ENCODE measurements at regions not wholly inside any gene's neighbourhood (a gene's known extent, or its start where the extent isn't known, plus 50 kb on each side); places are given as distances from the start of the nearest gene placed in this dataset.

DNA sequence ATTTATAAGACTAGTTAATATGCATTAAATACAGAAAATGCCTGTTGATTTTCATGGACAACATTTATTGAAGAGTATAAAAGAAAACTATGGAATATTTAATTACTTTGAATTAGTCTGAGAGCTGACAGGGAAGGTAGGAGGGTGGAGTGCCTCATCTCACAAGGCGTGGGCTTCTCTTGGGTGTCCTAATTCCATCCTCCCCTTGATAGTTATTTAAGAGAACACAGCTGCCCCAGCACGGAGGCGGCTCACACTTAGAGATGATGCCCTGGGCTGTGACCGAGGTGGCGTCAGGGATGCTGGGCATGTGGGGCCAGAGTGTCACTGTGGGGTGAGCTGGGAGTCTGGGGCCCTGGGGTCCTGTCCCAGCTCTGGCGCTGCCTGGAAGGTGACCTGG is 493.0 kb downstream of the PTPRU start (continued):
- TF ChIP-seq, protein P1, sequence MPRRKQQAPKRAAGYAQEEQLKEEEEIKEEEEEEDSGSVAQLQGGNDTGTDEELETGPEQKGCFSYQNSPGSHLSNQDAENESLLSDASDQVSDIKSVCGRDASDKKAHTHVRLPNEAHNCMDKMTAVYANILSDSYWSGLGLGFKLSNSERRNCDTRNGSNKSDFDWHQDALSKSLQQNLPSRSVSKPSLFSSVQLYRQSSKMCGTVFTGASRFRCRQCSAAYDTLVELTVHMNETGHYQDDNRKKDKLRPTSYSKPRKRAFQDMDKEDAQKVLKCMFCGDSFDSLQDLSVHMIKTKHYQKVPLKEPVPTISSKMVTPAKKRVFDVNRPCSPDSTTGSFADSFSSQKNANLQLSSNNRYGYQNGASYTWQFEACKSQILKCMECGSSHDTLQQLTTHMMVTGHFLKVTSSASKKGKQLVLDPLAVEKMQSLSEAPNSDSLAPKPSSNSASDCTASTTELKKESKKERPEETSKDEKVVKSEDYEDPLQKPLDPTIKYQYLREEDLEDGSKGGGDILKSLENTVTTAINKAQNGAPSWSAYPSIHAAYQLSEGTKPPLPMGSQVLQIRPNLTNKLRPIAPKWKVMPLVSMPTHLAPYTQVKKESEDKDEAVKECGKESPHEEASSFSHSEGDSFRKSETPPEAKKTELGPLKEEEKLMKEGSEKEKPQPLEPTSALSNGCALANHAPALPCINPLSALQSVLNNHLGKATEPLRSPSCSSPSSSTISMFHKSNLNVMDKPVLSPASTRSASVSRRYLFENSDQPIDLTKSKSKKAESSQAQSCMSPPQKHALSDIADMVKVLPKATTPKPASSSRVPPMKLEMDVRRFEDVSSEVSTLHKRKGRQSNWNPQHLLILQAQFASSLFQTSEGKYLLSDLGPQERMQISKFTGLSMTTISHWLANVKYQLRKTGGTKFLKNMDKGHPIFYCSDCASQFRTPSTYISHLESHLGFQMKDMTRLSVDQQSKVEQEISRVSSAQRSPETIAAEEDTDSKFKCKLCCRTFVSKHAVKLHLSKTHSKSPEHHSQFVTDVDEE (CRISPR knock-in tag; IDR thresholded peaks at IDR 0.05): no peak
- no peak for TF ChIP-seq ARNTL (CRISPR knock-in tag; IDR thresholded peaks at IDR 0.05; ENCODE audit: borderline replicate concordance, low read depth)

DNA sequence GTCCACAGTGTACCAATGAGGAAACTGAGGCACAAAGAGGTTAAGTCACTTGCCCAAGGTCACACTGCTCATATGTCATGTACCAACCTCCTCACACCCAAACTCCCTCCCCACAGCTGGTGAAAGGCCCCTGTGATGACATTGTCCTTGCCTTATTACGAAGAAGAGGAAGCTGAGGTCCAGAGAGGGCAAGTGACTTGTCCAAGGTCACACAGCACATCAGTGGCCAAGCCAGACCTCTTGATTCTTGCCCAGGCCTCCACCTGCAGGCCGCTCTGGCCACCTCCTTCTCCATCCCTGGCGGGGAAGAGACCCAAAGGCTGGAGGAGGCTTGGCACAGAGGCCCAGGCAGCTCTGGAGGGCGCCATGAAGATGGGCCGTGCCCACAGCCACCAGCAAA is 492.4 kb downstream of the PTPRU start:
- no peak for TF ChIP-seq GLIS3 (CRISPR knock-in tag; IDR thresholded peaks at IDR 0.05)
- TF ChIP-seq, protein P2, sequence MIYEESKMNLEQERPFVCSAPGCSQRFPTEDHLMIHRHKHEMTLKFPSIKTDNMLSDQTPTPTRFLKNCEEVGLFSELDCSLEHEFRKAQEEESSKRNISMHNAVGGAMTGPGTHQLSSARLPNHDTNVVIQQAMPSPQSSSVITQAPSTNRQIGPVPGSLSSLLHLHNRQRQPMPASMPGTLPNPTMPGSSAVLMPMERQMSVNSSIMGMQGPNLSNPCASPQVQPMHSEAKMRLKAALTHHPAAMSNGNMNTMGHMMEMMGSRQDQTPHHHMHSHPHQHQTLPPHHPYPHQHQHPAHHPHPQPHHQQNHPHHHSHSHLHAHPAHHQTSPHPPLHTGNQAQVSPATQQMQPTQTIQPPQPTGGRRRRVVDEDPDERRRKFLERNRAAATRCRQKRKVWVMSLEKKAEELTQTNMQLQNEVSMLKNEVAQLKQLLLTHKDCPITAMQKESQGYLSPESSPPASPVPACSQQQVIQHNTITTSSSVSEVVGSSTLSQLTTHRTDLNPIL (CRISPR knock-in tag; IDR thresholded peaks at IDR 0.05; ENCODE audit: low read depth): no peak
- TF ChIP-seq ZNF565 (CRISPR knock-in tag; conservative IDR thresholded peaks at IDR 0.05; ENCODE audit: low read depth): no peak
- TF ChIP-seq SNAI2 (CRISPR knock-in tag; IDR thresholded peaks at IDR 0.05): no peak
- TF ChIP-seq ZNF8 (CRISPR knock-in tag; IDR thresholded peaks at IDR 0.05): no peak
- no peak for TF ChIP-seq BACH2 (CRISPR knock-in tag; IDR thresholded peaks at IDR 0.05; ENCODE audit: borderline replicate concordance)
- no peak for TF ChIP-seq TCF4 (CRISPR knock-in tag; IDR thresholded peaks at IDR 0.05; ENCODE audit: borderline replicate concordance)
- no peak for TF ChIP-seq CSDC2 (CRISPR knock-in tag; IDR thresholded peaks at IDR 0.05)
- no peak for TF ChIP-seq PPARA (CRISPR knock-in tag; IDR thresholded peaks at IDR 0.05; ENCODE audit: borderline replicate concordance)
- TF ChIP-seq, protein P3, sequence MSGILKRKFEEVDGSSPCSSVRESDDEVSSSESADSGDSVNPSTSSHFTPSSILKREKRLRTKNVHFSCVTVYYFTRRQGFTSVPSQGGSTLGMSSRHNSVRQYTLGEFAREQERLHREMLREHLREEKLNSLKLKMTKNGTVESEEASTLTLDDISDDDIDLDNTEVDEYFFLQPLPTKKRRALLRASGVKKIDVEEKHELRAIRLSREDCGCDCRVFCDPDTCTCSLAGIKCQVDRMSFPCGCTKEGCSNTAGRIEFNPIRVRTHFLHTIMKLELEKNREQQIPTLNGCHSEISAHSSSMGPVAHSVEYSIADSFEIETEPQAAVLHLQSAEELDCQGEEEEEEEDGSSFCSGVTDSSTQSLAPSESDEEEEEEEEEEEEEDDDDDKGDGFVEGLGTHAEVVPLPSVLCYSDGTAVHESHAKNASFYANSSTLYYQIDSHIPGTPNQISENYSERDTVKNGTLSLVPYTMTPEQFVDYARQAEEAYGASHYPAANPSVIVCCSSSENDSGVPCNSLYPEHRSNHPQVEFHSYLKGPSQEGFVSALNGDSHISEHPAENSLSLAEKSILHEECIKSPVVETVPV (CRISPR knock-in tag; IDR thresholded peaks at IDR 0.05): no peak
- no peak for TF ChIP-seq ZFP3 (CRISPR knock-in tag; IDR thresholded peaks at IDR 0.05)
- TF ChIP-seq, protein P4, sequence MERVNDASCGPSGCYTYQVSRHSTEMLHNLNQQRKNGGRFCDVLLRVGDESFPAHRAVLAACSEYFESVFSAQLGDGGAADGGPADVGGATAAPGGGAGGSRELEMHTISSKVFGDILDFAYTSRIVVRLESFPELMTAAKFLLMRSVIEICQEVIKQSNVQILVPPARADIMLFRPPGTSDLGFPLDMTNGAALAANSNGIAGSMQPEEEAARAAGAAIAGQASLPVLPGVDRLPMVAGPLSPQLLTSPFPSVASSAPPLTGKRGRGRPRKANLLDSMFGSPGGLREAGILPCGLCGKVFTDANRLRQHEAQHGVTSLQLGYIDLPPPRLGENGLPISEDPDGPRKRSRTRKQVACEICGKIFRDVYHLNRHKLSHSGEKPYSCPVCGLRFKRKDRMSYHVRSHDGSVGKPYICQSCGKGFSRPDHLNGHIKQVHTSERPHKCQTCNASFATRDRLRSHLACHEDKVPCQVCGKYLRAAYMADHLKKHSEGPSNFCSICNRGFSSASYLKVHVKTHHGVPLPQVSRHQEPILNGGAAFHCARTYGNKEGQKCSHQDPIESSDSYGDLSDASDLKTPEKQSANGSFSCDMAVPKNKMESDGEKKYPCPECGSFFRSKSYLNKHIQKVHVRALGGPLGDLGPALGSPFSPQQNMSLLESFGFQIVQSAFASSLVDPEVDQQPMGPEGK (CRISPR knock-in tag; IDR thresholded peaks at IDR 0.05; ENCODE audit: borderline replicate concordance): no peak
- TF ChIP-seq ISL1 (CRISPR knock-in tag; IDR thresholded peaks at IDR 0.05): no peak
- no peak for TF ChIP-seq ZFP30 (CRISPR knock-in tag; IDR thresholded peaks at IDR 0.05)
- TF ChIP-seq OSR1 (CRISPR knock-in tag; IDR thresholded peaks at IDR 0.05): no peak
- no peak for TF ChIP-seq TOX (CRISPR knock-in tag; IDR thresholded peaks at IDR 0.05; ENCODE audit: borderline replicate concordance)
- TF ChIP-seq ZC3H10 (CRISPR knock-in tag; IDR thresholded peaks at IDR 0.05): no peak
- TF ChIP-seq ZNF70 (CRISPR knock-in tag; IDR thresholded peaks at IDR 0.05): no peak
- no peak for ATAC-seq

DNA sequence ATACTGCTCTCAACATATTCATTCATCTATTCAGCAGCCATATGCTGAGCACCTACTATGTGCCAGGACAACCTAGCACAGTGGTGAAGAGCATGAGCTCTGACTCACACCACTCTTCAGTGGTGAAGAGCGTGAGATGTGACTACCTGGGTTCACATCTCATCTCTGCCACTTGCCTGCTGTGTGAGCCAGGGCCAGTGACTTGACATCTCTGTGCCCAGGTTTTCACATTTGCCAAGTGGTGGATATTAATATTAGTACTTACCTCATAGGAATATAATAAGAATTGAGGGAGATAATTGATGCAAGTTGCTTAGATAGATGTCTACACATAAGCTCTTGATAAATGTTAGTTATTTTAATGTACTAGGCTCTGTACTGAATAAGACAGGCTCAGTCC is 488.9 kb downstream of the PTPRU start:
- TF ChIP-seq ZNF8 (CRISPR knock-in tag; IDR thresholded peaks at IDR 0.05): no peak
- no peak for TF ChIP-seq PPARA (CRISPR knock-in tag; IDR thresholded peaks at IDR 0.05; ENCODE audit: borderline replicate concordance)
- TF ChIP-seq ZNF565 (CRISPR knock-in tag; conservative IDR thresholded peaks at IDR 0.05; ENCODE audit: low read depth): no peak
- TF ChIP-seq, protein P2 (CRISPR knock-in tag; IDR thresholded peaks at IDR 0.05; ENCODE audit: low read depth): no peak
- no peak for TF ChIP-seq RARB (CRISPR knock-in tag; IDR thresholded peaks at IDR 0.05)
- TF ChIP-seq ZC3H10 (CRISPR knock-in tag; IDR thresholded peaks at IDR 0.05): no peak
- no peak for TF ChIP-seq CSDC2 (CRISPR knock-in tag; IDR thresholded peaks at IDR 0.05)
- TF ChIP-seq ZFP30 (CRISPR knock-in tag; IDR thresholded peaks at IDR 0.05): no peak
- ATAC-seq: no peak
